ENCODE measurements at regions not wholly inside any gene's neighbourhood (a gene's known extent, or its start where the extent isn't known, plus 50 kb on each side); places are given as distances from the start of the nearest gene placed in this dataset.

GRCh38 chr4:26133840-26134239, 187.0 kb upstream of the RBPJ start:
- in situ Hi-C loops (cut with HindIII; ENCODE audit: low sequenced_read_pairs), result no loop called here

DNA sequence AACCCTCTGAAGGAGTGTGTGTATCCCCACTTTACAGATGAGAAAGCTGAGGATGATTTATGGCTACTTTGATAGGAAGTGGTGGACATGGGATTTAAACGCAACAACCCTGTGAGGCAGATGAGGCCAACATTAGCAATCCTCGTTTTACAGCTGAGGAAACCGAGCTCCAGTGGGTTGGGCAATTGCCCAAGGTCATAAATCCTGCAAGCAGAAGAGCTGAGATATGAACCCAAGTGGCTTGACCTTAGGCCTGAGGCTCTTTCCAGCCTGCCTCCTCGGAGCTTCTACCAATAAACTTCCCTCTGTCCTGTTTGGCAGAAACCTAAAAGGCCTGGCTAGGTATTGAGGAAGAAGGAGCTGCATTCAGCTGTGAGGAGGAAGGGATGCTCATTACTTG, 185.5 kb upstream of the RBPJ start:
- in situ Hi-C loops (cut with HindIII; ENCODE audit: low sequenced_read_pairs), result no loop called here

DNA sequence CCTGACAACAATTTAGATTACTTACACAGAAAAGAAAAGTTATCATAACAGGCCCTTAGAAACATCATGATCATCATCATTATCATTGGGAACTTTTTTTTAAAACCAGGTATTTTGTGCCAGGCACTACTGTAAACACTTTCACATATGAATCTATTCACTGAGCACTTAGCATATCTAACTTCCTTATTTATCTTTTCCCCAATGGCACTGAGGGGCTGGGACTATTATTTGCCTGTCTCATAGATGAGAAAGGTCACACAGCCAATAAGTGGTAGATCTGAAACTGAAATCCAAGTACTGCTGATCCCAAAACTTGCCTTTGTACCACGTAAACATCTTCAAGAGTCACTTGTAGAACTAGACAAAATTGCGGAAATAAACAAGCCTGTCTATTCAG, 184.2 kb upstream of the RBPJ start:
- in situ Hi-C loops (cut with HindIII; ENCODE audit: low sequenced_read_pairs), result no loop called here

DNA sequence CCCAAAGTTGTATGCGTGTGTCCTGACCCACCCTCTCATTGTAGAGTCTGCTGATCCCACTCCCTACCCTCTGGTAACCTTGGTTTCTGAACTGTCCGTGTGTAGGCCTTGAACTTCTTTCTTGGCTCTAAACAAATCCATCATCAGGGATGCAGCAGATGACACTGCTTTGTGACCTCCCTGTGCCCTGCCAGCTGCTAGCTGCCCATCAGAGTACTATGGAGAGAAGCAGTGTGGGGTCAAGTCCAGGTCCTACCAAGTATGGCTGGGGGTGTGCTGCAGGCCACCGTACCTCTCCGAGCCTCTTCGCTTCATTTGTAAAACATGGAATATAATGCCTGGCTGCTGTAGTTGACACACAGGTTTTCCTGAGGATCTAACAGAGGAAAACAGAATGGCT, 183.5 kb upstream of the RBPJ start:
- in situ Hi-C loops (cut with HindIII; ENCODE audit: low sequenced_read_pairs), result no loop called here

- in situ Hi-C loops (cut with HindIII; ENCODE audit: low sequenced_read_pairs), result no loop called here
Measured at GRCh38 chr4:26139310-26139924, 181.4 kb upstream of the RBPJ start.

DNA sequence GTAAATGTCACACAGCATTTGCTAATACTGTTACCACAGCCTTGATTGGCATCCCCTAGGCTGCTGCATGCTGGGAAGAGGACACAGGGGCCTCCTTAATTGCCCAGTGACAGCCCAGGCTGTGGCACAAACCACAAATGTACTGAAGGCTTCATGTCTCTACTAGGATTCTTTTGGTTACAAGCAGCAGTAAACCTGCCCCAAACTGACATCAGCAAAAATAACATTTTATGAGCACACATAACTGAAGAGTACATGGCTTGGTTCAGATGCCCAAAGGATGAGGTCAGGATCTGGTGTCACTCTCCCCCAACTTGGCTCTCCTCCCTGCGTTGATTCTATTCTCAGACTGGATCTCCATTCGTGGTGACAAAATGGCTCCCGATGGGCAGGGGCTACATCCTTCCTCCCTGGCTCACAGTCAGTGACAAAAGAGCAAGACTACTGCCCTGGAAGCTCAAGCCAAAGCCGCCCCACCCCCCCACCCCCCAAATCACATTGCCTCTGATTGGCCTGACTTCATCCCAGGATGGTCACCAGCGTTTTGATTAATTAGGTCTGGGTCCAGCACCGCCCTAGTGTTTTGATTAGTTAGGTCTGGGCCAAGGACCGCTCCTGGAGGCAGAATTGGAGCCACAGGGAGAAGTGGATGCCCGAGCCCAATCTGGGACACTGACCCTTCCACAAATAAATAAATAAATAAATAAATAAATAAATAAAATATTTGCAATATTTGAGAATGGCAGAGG, 180.5 kb upstream of the RBPJ start:
- in situ Hi-C loops (cut with HindIII; ENCODE audit: low sequenced_read_pairs), result no loop called here

DNA sequence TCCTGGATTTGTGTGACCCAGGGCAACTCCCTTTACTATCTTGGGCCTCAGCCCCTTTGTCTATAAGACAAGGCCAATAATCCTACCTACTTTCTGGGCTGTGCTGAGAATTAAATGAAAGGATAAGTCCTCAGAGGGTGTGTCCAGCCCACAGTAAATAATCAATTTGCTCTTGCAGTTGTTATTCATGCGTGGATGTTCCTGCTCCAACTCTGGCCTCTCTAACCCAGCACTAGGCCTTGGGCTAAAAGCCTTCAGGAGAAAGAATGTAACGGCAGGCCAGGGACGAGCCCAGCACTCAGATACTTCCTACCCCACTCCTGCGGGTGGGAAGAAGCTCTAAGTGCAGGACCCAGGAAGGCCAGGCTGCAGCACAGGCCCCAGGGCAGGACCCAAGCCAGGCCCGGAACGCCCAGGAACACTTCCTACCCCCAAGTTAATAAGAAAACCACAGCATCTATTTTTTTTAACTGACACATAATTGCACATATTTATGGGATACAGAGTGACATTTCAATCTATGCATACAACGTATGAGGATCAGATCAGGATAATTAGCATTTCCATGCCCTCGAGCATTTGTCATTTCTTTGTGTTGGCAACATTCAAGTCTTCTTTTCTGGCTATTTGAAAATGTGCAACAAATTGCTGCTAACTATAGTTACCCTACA, 179.6 kb upstream of the RBPJ start:
- in situ Hi-C loops (cut with HindIII; ENCODE audit: low sequenced_read_pairs), result no loop called here

DNA sequence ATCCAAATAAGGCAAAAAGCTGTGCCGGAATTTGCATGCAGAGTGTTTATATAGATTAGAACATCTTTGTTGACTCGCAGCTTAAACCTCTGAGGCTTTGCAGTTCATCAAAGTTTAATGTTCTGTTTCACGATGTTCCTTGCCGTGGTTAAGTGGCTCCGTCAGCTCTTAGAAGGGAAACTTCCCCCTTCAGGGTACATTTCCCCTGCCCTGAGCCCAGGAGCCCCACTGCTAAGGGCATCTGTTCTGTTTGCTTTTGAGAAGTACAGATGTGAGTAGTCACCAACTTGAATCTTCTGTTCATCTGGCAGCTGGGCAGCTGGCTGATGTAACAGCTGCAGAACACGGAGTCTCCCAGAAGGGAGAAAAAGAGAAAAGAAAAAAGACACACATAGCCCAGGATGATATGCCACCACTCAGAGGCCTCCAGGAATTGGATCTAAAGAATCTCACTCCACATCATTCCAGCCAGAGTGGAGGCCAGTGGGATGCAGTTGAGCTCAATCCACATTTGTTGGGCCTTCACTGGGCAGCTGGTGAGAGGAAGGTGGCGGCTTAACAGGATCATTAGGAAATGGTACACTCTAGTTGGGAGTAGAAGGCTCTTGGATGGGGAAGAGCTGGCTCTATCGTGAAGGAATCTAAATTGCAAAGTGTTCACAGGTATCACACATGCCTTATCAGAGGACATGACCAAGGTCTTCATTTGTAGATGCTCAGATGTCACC, 178.7 kb upstream of the RBPJ start:
- in situ Hi-C loops (cut with HindIII; ENCODE audit: low sequenced_read_pairs), result no loop called here

- in situ Hi-C loops (cut with HindIII; ENCODE audit: low sequenced_read_pairs), result no loop called here
Measured at GRCh38 chr4:26144526-26145155, 176.2 kb upstream of the RBPJ start.

DNA sequence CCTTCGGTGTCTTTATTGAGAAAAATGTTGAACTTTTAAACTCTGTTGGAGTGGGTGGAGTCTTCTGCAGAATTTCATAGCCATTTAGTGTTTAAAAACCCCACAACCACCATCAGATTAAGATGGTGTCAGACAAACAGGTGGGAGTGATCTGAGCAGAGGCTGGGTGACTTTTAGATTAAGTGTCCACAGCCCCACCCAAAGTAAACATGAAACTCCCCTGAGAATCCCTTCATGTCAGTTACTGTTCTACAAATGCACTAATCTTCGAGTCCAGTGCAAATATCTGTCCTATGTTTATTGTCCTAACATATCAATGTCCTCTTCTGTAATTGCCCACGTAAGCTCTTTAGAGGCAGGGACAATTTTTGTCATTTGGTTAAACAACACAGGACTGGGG, 175.6 kb upstream of the RBPJ start:
- in situ Hi-C loops (cut with HindIII; ENCODE audit: low sequenced_read_pairs), result no loop called here

DNA sequence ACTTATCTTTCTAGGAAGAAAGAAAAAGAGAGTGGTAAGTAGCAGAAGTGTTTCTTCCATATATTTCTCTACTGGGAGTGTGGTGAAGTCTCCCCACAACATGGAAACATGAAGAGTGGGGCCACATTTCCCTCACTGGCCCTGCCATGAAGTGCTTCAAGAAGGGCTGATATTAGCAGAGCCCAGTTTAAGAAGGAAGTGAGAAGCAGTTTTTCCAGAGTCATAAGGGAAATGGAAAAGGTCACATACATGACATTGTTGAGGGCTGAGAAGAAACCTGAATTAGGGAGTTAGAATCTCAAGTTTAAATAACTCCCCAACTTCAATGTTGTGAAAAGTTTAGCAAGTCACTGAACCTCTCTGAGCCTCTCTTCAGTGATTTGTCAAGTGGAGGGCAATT, 171.9 kb upstream of the RBPJ start:
- in situ Hi-C loops (cut with HindIII; ENCODE audit: low sequenced_read_pairs), result no loop called here

- in situ Hi-C loops (cut with HindIII; ENCODE audit: low sequenced_read_pairs), result no loop called here
Measured at GRCh38 chr4:26150948-26151347, 169.9 kb upstream of the RBPJ start.

- in situ Hi-C loops (cut with HindIII; ENCODE audit: low sequenced_read_pairs), result no loop called here
Measured at GRCh38 chr4:26151615-26152014, 169.2 kb upstream of the RBPJ start.

DNA sequence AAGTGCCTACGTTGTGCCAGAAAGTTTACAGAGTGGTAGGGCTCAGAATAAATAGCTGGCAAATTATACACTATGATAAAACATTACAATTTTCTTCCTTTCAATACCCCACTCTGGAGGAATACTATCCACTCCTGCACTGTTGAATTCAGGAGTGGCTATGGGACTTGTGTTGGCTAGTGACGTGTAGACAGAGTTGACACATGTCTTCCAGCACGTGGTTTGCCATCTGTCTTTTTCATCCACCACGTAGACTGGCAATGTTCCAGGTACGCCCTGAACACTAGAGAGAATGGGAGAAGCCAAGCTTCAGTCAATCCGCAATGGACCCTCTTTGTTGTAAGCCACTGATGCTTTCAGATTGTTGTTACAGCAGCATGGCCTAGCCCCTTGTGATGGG, 168.8 kb upstream of the RBPJ start:
- in situ Hi-C loops (cut with HindIII; ENCODE audit: low sequenced_read_pairs), result no loop called here

DNA sequence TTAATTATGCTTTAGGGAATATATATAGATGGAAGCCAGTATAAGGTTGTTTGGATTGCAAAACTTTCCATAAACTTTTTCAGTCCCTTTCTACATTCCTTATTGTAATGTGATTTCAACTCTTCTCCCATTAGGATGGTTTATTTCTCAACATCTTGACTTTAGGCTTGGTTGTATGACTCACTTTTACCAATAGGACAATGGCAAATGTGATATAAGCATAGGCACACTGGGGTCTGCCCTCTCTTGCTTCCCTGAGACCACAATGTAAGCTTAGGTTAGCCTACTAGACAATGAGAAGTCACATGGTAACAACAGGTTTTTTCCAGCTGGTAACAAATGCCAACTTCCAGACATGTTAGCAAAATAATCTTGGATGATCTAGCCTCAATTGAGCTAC, 163.3 kb upstream of the RBPJ start:
- in situ Hi-C loops (cut with HindIII; ENCODE audit: low sequenced_read_pairs), result no loop called here

DNA sequence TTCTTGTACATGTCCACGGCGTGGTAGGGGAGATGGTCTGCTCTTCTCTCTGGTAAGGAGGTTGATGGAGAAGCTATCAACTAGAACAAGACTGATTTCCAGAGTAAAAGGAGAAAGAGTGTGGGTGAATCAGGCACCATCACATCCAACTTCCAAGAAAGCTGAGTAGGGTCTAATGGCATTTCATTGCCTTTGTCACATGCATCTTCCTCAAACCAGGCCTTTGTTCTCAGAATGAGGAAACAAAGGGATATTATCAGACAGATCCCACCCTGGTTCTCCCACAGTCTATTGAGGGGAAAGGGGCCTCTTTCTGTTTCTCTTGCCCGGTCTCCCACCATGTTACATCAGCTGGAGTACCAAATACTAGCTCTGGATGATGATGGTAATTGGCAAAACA, 160.2 kb upstream of the RBPJ start:
- in situ Hi-C loops (cut with HindIII; ENCODE audit: low sequenced_read_pairs), result loop anchor here (5.0 kb wide), 1 partner anchor 47 kb away; no protein-coding TSS in a partner anchor

- in situ Hi-C loops (cut with HindIII; ENCODE audit: low sequenced_read_pairs), result loop anchor here (5.0 kb wide), 1 partner anchor 46 kb away; no protein-coding TSS in a partner anchor
Measured at GRCh38 chr4:26161030-26161824, 159.6 kb upstream of the RBPJ start.

- in situ Hi-C loops (cut with HindIII; ENCODE audit: low sequenced_read_pairs), result loop anchor here (5.0 kb wide), 1 partner anchor 45 kb away; no protein-coding TSS in a partner anchor
Measured at GRCh38 chr4:26162101-26162500, 158.7 kb upstream of the RBPJ start.

GRCh38 chr4:26163425-26164362, 157.1 kb upstream of the RBPJ start:
- in situ Hi-C loops (cut with HindIII; ENCODE audit: low sequenced_read_pairs), result loop anchor here (5.0 kb wide), 1 partner anchor 44 kb away; no protein-coding TSS in a partner anchor

Data from DLD1 (cell line).